ENCODE measurements at regions not wholly inside any gene's neighbourhood (a gene's known extent, or its start where the extent isn't known, plus 50 kb on each side); places are given as distances from the start of the nearest gene placed in this dataset.

DNA sequence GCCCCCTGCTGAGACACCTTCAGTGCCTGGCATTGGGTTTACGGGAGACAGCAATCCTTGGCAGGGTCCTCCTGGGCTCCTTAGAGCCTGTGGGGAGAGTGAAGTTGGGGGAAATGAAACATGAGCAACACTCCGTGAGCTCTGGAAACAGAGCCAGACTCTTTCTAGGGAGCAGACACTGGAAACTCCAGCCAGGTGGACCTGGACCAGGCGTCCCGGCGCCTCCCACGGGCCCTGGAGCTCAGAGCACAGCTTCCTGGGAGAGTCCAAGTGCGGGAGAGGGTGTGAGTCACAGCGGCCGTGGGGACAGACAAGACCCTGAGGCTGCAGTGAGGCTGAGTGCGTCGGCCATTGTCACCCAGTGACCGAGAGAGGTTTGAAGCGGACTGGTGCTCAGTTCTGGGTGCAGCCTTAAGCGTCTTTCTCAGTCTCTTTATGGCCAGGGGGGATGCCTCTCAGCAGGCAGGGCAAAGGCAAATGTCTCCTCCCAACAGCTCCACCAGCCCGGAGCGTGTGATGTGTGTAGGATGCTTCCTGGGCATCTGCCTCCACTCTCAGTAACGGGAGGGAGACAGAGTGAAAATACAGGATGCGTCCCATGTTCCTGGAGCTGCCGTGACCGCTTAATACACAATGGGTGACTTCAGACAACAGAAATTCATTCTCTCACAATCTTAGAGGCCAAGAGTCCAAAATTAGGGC lies 399.2 kb downstream of the SHANK2 start:
- TF ChIP-seq TARDBP (IDR thresholded peaks at IDR 0.05) (no peak), SUZ12 (IDR thresholded peaks at IDR 0.05) (no peak), SP1 (IDR thresholded peaks at IDR 0.05) (no peak), ELF4 (IDR thresholded peaks at IDR 0.05) (no peak), FOXK2 (IDR thresholded peaks at IDR 0.05) (no peak), NFRKB (IDR thresholded peaks at IDR 0.05) (no peak), FOXM1 (IDR thresholded peaks at IDR 0.05; ENCODE audit: borderline replicate concordance) (no peak), ZNF384 (IDR thresholded peaks at IDR 0.05) (no peak), HDGF (IDR thresholded peaks at IDR 0.05; ENCODE audit: borderline replicate concordance) (no peak), BHLHE40 (IDR thresholded peaks at IDR 0.05; ENCODE audit: borderline replicate concordance) (no peak), CTBP1 (IDR thresholded peaks at IDR 0.05; ENCODE audit: borderline replicate concordance) (no peak), ARNT (IDR thresholded peaks at IDR 0.05) (no peak), L3MBTL2 (conservative IDR thresholded peaks at IDR 0.05) (no peak)

Measured in HEK293T (cell line).